Testis (tissue), 2 donors: ENCODE measurements at regions not wholly inside any gene's neighbourhood (a gene's known extent, or its start where the extent isn't known, plus 50 kb on each side); places are given as distances from the start of the nearest gene placed in this dataset.

ENCODE experiments used
- DNase-seq: peaks from one replicate; pipeline ENCODE4 v3.0.0-alpha.2; 2019
- H3K27ac ChIP-seq, 2 donors: fragments of 200-600 bp; sonication (generic); one replicate each; pipeline ENCODE4 v1.5.1; 2019
- H3K27me3 ChIP-seq: fragments of 200-600 bp; sonication (generic); one replicate; pipeline ENCODE4 v1.5.1; 2019
- H3K36me3 ChIP-seq: fragments of 200-600 bp; sonication (generic); one replicate; pipeline ENCODE4 v1.5.1; 2017; ENCODE audit warnings: low read depth; ENCODE audit errors: missing control alignments
- H3K4me1 ChIP-seq: fragments of 200-600 bp; sonication (generic); one replicate; pipeline ENCODE4 v1.5.1; 2019
- H3K4me3 ChIP-seq, 2 donors: fragments of 200-600 bp; sonication (generic); one replicate each; pipeline ENCODE4 v1.5.1; 2017 to 2019
- H3K9me3 ChIP-seq: fragments of 200-600 bp; sonication (generic); one replicate; pipeline ENCODE4 v1.5.1; 2017
- POLR2A ChIP-seq: fragments of 450-650 bp; IDR thresholded peaks from one replicate; pipeline ENCODE4 v1.6.1; 2017; ENCODE audit warnings: antibody characterized with exemption, mild to moderate bottlenecking, moderate library complexity
- WGBS, 2 donors: methylation state at CpG; one replicate each; pipeline ENCODE4 v1.1.5; 2018; 5-methylcytosine and 5-hydroxymethylcytosine counted together
- intact Hi-C: fragments of 100-400 bp; cut with DNase I; formaldehyde crosslinking; loops from one replicate; pipeline ENCODE4 v1.15.1; 2023; ENCODE audit warnings: low total_unique reads
- TF ChIP-seq, protein P1 (sequence below), 3 experiments: fragments of 450-650 bp in 2 of 3; fragments of 200-600 bp in 1 of 3; sonication (generic) in 1 of 3; IDR thresholded peaks; one replicate each; pipeline ENCODE4 v1.5.1; 2016 to 2019; ENCODE audit warnings: antibody characterized with exemption in 3 of 3, mild to moderate bottlenecking in 2 of 3, moderate library complexity in 1 of 3

DNA sequence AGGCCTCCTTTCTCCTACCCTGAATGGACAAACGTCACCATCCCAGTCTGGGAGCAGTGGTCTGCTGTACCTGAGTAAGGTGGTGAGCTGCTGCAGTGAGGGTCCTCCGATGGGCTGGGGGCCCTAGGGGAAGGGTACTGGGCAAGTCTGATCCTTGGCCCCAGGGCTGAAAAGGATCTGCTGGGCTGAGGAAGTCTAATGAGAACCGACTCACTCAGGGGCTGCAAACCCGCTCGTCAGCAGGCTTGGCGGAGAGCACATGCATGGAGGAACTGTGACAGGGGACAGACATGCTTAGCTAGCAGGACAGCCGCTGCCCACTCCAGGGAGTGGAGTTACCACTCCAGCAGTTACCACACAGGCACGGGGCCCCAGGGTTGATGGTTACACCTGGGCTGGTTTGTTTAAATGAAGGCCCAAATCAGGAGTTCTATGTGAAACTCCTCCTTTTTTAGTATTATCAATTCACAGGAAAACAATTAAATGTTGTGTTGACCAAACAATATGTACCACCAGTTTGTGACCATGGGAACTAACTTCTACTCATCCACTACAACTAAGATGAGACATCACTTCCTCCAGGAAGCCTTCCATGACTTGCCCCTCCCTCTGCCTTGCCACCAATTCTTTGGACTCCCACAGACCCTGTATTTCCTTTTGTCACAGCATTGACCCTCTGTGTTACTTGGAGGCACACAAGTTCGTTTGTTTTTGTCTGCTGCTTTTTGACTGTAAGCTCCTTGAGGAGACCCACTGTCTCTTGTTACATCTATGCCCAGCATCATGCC, 56.1 kb upstream of the CPLX2 start:
- H3K36me3 ChIP-seq, result no peaks in the 10 kb centered on the region
- 86 to 87% methylated on average over 9 of the region's 9 CpGs for whole genome bisulfite sequencing, 2 donors

DNA sequence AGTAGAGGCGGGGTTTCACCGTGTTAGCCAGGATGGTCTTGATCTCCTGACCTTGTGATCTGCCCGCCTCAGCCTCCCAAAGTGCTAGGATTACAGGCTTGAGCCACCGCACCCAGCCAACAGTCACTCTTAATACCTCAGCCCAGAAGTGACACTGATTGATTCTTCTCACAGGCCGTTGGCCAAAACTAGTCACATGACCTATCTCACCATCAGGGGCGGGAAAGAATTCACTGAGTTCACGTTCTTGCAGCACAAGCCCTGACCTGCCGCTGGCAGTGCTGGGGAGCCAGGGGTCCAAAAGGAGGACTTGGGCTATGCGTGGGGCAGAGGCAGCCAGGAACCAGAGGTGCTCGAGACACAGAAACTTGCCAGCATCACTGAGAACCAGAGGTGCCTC, 55.0 kb upstream of the CPLX2 start:
- TF ChIP-seq, protein P1, sequence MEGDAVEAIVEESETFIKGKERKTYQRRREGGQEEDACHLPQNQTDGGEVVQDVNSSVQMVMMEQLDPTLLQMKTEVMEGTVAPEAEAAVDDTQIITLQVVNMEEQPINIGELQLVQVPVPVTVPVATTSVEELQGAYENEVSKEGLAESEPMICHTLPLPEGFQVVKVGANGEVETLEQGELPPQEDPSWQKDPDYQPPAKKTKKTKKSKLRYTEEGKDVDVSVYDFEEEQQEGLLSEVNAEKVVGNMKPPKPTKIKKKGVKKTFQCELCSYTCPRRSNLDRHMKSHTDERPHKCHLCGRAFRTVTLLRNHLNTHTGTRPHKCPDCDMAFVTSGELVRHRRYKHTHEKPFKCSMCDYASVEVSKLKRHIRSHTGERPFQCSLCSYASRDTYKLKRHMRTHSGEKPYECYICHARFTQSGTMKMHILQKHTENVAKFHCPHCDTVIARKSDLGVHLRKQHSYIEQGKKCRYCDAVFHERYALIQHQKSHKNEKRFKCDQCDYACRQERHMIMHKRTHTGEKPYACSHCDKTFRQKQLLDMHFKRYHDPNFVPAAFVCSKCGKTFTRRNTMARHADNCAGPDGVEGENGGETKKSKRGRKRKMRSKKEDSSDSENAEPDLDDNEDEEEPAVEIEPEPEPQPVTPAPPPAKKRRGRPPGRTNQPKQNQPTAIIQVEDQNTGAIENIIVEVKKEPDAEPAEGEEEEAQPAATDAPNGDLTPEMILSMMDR (IDR thresholded peaks at IDR 0.05), result no peak
- TF ChIP-seq POLR2A, result no peak
- DNase-seq, result no peak
- intact Hi-C loops, result no loop called here
- H3K36me3 ChIP-seq, result no peaks in the 10 kb centered on the region
- H3K4me3 ChIP-seq, result no peak overlapping the region
- 71 to 80% methylated on average over 6 to 10 of the region's 10 CpGs for WGBS, 2 donors
- H3K27ac ChIP-seq, result no peak overlapping the region
- no peaks in the 10 kb centered on the region for H3K27me3 ChIP-seq
- peaks cover 4% of the 10 kb centered on the region for H3K4me1 ChIP-seq
- H3K9me3 ChIP-seq, result no peaks in the 10 kb centered on the region

More for the DNA sequence above, 56.1 kb upstream of the CPLX2 start:
- TF ChIP-seq, protein P1 (IDR thresholded peaks at IDR 0.05), result no peak
- TF ChIP-seq POLR2A, result no peak
- Histone ChIP-seq H3K4me3 (no peak overlapping the region), H3K4me1 (peaks cover 4% of the 10 kb centered on the region), H3K27ac (no peak overlapping the region), H3K27me3 (no peaks in the 10 kb centered on the region), H3K9me3 (no peaks in the 10 kb centered on the region)
- intact Hi-C loops, result no loop called here
- DNase-seq, result no peak

DNA sequence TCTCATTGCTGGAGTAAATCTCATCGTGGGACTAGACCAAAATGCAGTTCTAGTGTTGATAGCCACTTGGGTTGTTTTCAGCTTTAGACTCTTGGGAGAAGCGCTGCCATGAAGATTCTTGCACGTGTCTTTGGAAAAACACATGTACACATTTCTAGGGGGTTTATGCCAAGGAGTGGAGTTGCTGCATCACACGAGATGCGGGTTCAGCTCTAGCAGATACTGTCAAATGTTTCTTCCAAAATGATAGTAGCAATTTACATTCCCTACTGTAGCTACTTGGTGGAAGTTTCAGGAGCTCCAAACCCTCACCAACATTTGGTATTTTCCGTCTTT, 52.3 kb upstream of the CPLX2 start:
- Histone ChIP-seq H3K36me3 (no peaks in the 10 kb centered on the region), H3K27me3 (no peaks in the 10 kb centered on the region), H3K4me3 (no peak overlapping the region), H3K9me3 (no peaks in the 10 kb centered on the region), H3K27ac (no peak overlapping the region), H3K4me1 (peaks cover 4% of the 10 kb centered on the region)
- 85 to 95% methylated on average over 5 to 6 of the region's 6 CpGs for WGBS, 2 donors
- no peak for DNase-seq
- TF ChIP-seq, protein P1 (IDR thresholded peaks at IDR 0.05), result no peak
- TF ChIP-seq POLR2A, result no peak
- intact Hi-C loops, result no loop called here

DNA sequence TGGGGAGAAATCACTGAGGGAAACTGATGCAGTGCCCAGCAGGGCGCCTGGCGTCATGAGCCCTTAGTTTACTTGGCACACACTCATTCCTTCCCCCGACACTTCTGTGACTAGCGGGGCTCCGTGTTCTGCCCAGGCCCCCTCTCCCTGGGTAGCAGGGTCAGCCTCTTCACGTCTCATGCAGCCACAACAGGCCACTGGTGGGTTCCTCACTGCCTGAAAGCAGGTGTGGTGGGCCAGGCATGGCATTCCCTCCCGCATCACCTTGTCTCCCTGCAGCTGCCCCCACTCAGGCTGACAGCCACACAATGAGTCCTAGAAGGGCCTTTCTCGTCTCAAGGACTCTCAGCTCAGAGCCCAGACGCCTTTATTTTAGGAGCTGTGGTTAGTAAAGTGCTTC, 51.1 kb upstream of the CPLX2 start:
- no peaks in the 10 kb centered on the region for H3K9me3 ChIP-seq
- intact Hi-C loops, result no loop called here
- H3K27ac ChIP-seq, result no peak overlapping the region
- no peak for TF ChIP-seq POLR2A
- TF ChIP-seq, protein P1 (IDR thresholded peaks at IDR 0.05), result no peak
- no peak overlapping the region for H3K4me3 ChIP-seq
- 65 to 74% methylated on average over 7 to 9 of the region's 9 CpGs for WGBS, 2 donors
- no peak for DNase-seq
- no peaks in the 10 kb centered on the region for H3K27me3 ChIP-seq
- H3K4me1 ChIP-seq, result peaks cover 4% of the 10 kb centered on the region
- H3K36me3 ChIP-seq, result no peaks in the 10 kb centered on the region
